ENCODE measurements at regions not wholly inside any gene's neighbourhood (a gene's known extent, or its start where the extent isn't known, plus 50 kb on each side); places are given as distances from the start of the nearest gene placed in this dataset.

GRCh38 chr12:34357791-34358190 is 335.5 kb downstream of the ALG10 start:
- TF ChIP-seq POLR2A (IDR thresholded peaks at IDR 0.05) = no peak
- TF ChIP-seq CTCF (IDR thresholded peaks at IDR 0.05) = no peak
